ENCODE measurements at regions not wholly inside any gene's neighbourhood (a gene's known extent, or its start where the extent isn't known, plus 50 kb on each side); places are given as distances from the start of the nearest gene placed in this dataset.

DNA sequence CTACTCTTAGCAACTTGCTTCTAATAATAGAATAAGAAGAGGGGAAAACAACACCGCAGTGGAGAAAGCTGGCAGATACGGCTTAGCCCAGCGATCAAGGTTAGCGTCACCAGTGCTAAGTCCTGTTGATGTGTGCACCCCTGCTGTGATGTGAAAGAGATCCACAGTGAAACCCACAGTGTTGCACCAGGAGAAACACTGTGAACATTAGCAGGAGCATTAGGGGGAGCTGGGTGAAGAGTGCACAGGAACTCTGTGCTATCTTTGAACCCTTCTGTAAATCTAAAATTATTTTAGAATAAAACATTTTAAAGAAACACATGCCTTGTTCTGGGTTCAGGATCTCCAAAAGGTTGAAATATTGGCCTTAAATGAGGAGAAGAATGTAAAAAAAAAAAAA, 154.1 kb upstream of the UNC5B start:
- no peaks in the 10 kb centered on the region for H3K36me3 ChIP-seq

DNA sequence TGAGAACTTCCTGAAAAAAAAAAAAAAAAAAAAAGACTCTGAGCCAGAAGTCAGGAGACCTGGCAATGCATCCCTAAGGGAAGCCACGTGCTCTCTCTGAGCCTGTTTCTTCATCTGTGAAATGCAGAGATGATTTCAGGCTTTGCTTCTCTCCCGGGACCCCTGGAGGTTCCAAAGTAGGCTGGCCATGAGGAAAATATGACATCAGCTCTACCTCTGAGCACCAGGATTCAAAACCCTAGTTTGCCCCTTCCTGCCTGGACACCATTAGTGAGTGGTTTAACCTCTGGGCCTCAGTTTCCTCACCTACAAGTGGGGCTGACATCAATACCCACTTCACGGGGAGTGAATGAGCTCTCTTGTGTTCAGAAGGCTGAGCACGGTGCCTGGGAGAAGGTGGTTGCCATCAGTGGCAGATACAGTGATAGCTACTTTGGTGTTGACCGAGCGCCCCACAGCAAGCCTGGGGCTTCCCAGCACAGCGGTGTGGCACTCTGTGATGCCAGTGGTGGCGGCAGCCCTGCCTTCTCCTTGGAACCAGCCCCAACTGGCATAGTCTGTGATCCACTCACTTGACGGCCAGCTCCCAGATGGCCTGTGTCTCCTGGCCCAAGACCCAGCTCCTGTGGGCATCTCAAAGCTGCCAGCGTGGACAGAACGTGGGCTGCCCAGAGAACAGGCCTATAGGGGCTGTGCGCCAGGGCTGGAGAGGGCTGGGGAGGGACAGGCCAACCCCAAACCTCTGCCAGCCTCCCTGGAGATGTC, 153.1 kb upstream of the UNC5B start:
- 81% methylated on average over 8 of the region's 12 CpGs for WGBS

More for the DNA sequence above, 154.1 kb upstream of the UNC5B start:
- Histone ChIP-seq H3K4me1 (no peaks in the 10 kb centered on the region), H3K27ac (replicated peaks in 1 of 4) (no peak overlapping the region), H3K4me3 (no peak overlapping the region), H3K9me3 (peaks cover 0 to 4% (median 0%) of the 10 kb centered on the region in 4 donors), H3K27me3 (peaks cover 0 to 2% (median 0%) of the 10 kb centered on the region in 4 donors)
- 93% methylated on average over 4 of the region's 4 CpGs for WGBS
- intact Hi-C loops (cut with DNase I) = no loop called here
- DNase-seq (ENCODE audit: extremely low spot score) = no peak
- TF ChIP-seq, protein P1, sequence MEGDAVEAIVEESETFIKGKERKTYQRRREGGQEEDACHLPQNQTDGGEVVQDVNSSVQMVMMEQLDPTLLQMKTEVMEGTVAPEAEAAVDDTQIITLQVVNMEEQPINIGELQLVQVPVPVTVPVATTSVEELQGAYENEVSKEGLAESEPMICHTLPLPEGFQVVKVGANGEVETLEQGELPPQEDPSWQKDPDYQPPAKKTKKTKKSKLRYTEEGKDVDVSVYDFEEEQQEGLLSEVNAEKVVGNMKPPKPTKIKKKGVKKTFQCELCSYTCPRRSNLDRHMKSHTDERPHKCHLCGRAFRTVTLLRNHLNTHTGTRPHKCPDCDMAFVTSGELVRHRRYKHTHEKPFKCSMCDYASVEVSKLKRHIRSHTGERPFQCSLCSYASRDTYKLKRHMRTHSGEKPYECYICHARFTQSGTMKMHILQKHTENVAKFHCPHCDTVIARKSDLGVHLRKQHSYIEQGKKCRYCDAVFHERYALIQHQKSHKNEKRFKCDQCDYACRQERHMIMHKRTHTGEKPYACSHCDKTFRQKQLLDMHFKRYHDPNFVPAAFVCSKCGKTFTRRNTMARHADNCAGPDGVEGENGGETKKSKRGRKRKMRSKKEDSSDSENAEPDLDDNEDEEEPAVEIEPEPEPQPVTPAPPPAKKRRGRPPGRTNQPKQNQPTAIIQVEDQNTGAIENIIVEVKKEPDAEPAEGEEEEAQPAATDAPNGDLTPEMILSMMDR (IDR thresholded peaks at IDR 0.05) = no peak
- no peak for TF ChIP-seq POLR2A (IDR thresholded peaks at IDR 0.05; ENCODE audit: low read depth)
- no peak for TF ChIP-seq EP300 (IDR thresholded peaks at IDR 0.05)
- no peak for TF ChIP-seq POLR2AphosphoS5 (IDR thresholded peaks at IDR 0.05)

DNA sequence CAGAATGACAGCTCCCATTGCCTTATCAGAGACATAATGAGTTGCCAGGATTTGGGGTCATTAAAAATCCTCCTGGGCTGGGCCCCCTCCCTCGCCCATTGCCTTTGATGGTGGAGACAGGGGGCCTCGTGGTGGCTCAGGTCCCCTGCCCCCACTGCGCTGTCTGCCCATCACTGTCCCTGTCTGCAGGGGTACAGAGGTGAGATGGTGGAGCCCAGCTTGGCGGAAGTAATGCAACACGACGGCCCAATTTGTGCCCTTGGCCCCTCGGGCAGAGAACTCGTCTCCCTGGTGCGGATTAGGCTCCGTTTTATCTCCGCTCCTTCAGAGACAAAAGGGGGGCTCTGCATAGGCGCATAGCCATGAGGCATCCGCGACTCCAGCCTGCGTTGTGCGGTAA, 152.4 kb upstream of the UNC5B start:
- intact Hi-C loops (cut with DNase I) = no loop called here
- TF ChIP-seq EP300 (IDR thresholded peaks at IDR 0.05) (no peak), POLR2A (IDR thresholded peaks at IDR 0.05; ENCODE audit: low read depth) (no peak), POLR2AphosphoS5 (IDR thresholded peaks at IDR 0.05) (no peak)
- TF ChIP-seq, protein P1 (IDR thresholded peaks at IDR 0.05) = no peak
- no peak overlapping the region for H3K4me3 ChIP-seq
- no peaks in the 10 kb centered on the region for H3K27me3 ChIP-seq
- DNase-seq (ENCODE audit: extremely low spot score) = no peak
- H3K36me3 ChIP-seq = no peaks in the 10 kb centered on the region
- peaks cover 0 to 5% (median 2%) of the 10 kb centered on the region in 4 donors for H3K4me1 ChIP-seq
- WGBS = 92% methylated on average over 13 of the region's 16 CpGs
- H3K27ac ChIP-seq (replicated peaks in 1 of 4) = no peak overlapping the region
- peaks cover 0 to 4% (median 0%) of the 10 kb centered on the region in 4 donors for H3K9me3 ChIP-seq

More for the DNA sequence above, 153.1 kb upstream of the UNC5B start:
- Histone ChIP-seq H3K27me3 (no peaks in the 10 kb centered on the region), H3K27ac (replicated peaks in 1 of 4) (no peak overlapping the region), H3K4me1 (peaks cover 0 to 2% (median 0%) of the 10 kb centered on the region in 4 donors), H3K9me3 (peaks cover 0 to 4% (median 0%) of the 10 kb centered on the region in 4 donors), H3K36me3 (no peaks in the 10 kb centered on the region), H3K4me3 (no peak overlapping the region)
- intact Hi-C loops (cut with DNase I) = no loop called here
- no peak for TF ChIP-seq POLR2A (IDR thresholded peaks at IDR 0.05; ENCODE audit: low read depth)
- TF ChIP-seq, protein P1 (IDR thresholded peaks at IDR 0.05) = no peak
- TF ChIP-seq POLR2AphosphoS5 (IDR thresholded peaks at IDR 0.05) = no peak
- no peak for TF ChIP-seq EP300 (IDR thresholded peaks at IDR 0.05)
- no peak for DNase-seq (ENCODE audit: extremely low spot score)

DNA sequence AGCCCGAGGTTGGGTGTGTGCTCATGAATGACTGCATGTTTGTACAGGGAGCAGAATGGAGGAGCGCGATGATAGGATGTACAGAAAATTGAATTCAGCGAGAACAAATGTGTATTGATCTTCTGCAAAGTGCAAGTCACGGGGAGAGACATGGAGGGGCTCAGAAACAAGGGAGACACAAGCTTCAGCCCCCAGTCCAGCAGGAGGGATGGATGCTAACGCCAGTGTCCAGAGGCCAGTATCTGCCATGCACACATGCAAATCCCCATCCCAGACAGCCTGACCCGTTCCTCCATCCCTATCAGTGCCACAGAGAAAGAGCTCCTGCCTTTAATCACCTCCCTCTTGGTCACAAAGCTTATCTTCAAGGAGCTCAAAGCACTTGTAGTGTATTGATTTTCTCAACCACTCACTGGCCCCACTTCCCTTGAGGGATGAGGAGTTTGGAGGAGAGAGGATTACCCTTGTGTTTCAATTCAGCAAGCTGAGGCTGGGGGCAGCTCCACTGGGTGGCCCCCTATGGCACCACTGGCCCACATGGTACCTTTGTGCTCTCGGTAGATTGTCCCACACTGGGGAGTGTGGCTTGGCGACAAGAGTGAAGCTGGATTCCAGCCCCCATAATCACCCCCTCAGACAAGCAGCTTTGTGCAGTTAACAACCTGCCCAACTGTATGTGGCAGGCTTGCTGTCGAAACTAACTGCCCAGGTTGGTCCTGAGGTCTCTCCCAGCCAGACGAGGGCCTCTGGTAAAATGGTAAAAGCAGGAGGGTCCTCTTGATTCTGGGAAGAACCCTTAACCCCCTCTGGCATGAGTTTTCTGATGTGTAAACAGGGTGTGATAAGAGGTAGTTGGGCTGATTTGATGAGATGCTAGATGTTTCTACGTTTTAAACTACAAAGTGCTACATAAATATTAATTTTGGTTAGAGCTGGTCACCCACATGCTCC, 151.6 kb upstream of the UNC5B start:
- H3K27me3 ChIP-seq = no peaks in the 10 kb centered on the region
- DNase-seq (ENCODE audit: extremely low spot score) = no peak
- no peaks in the 10 kb centered on the region for H3K9me3 ChIP-seq
- intact Hi-C loops (cut with DNase I) = no loop called here
- peaks cover 0 to 6% (median 2%) of the 10 kb centered on the region in 4 donors for H3K4me1 ChIP-seq
- 90% methylated on average over 11 of the region's 12 CpGs for WGBS
- H3K4me3 ChIP-seq = no peak overlapping the region
- no peak overlapping the region for H3K27ac ChIP-seq (replicated peaks in 1 of 4)
- no peaks in the 10 kb centered on the region for H3K36me3 ChIP-seq
- TF ChIP-seq EP300 (IDR thresholded peaks at IDR 0.05) (no peak), POLR2A (IDR thresholded peaks at IDR 0.05; ENCODE audit: low read depth) (no peak), POLR2AphosphoS5 (IDR thresholded peaks at IDR 0.05) (no peak)
- TF ChIP-seq, protein P1 (IDR thresholded peaks at IDR 0.05) = no peak
